RWPE2 (cell line): ENCODE measurements at regions not wholly inside any gene's neighbourhood (a gene's known extent, or its start where the extent isn't known, plus 50 kb on each side); places are given as distances from the start of the nearest gene placed in this dataset.
A peak's percentile ranks its signal among the peaks of the same experiment; 100 is the strongest.

ENCODE experiments used
- ATAC-seq: fragments of 200-7000 bp; cut with Tn5 transposase; 3 replicates; pipeline ENCODE4 v1.9.1; 2021; ENCODE audit warnings: low read depth
- DNase-seq: peaks from one replicate; pipeline ENCODE4 v3.0.0-alpha.2; 2020; ENCODE audit warnings: low spot score
- H3K27ac ChIP-seq: fragments of 450-650 bp; 2 replicates; pipeline ENCODE4 v1.5.1; 2017; ENCODE audit warnings: mild to moderate bottlenecking; ENCODE audit not compliant: poor library complexity, severe bottlenecking
- H3K27me3 ChIP-seq: fragments of 250-450 bp; sonication (Bioruptor Pico); 2 replicates; pipeline ENCODE4 v1.5.1; 2021; ENCODE audit warnings: mild to moderate bottlenecking, moderate library complexity; ENCODE audit not compliant: insufficient read depth, poor library complexity, severe bottlenecking
- H3K36me3 ChIP-seq: fragments of 250-450 bp; sonication (Bioruptor Pico); 2 replicates; pipeline ENCODE4 v1.5.1; 2020; ENCODE audit warnings: low read depth, mild to moderate bottlenecking, moderate library complexity
- H3K4me1 ChIP-seq: fragments of 250-450 bp; sonication (Bioruptor Pico); 2 replicates; pipeline ENCODE4 v1.5.1; 2021; ENCODE audit warnings: mild to moderate bottlenecking, moderate library complexity; ENCODE audit not compliant: insufficient read depth, poor library complexity, severe bottlenecking
- H3K4me3 ChIP-seq: fragments of 250-450 bp; sonication (Bioruptor Pico); 2 replicates; pipeline ENCODE4 v1.5.1; 2021; ENCODE audit warnings: mild to moderate bottlenecking, moderate library complexity; ENCODE audit not compliant: severe bottlenecking
- H3K9me3 ChIP-seq: fragments of 250-450 bp; sonication (Bioruptor Pico); 2 replicates; pipeline ENCODE4 v1.5.1; 2021; ENCODE audit warnings: mild to moderate bottlenecking, moderate library complexity; ENCODE audit not compliant: severe bottlenecking
- TF ChIP-seq, protein P1 (sequence below): fragments of 450-650 bp; IDR thresholded peaks from one replicate; pipeline ENCODE4 v1.5.1; 2017; ENCODE audit warnings: mild to moderate bottlenecking, moderate library complexity; ENCODE audit not compliant: poor library complexity, severe bottlenecking

DNA sequence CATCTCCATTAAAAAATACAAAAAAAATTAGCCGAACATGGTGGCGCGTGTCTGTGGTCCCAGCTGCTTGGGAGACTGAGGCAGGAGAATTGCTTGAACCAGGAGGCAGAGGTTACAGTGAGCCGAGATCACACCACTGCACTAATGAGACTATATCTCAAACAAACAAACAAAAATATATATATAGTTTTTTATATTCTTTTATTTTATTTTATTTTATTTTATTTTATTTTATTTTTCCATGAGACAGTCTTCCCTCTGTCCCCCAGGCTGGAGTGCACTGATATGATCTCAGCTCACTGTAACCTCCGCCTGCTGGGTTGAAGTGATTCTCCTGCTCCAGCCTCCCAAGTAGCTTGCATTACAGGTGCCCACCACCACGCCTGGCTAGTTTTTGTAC lies 79.5 kb downstream of the IRF2BPL start:
- no peaks in the 10 kb centered on the region for H3K27me3 ChIP-seq
- peaks cover 37% of the 10 kb centered on the region for H3K4me1 ChIP-seq
- ATAC-seq (no peak), DNase-seq (no peak)
- no peaks in the 10 kb centered on the region for H3K36me3 ChIP-seq
- H3K4me3 ChIP-seq = no peak overlapping the region
- no peaks in the 10 kb centered on the region for H3K9me3 ChIP-seq
- peak overlapping the region; percentile 95 for H3K27ac ChIP-seq
- TF ChIP-seq, protein P1, sequence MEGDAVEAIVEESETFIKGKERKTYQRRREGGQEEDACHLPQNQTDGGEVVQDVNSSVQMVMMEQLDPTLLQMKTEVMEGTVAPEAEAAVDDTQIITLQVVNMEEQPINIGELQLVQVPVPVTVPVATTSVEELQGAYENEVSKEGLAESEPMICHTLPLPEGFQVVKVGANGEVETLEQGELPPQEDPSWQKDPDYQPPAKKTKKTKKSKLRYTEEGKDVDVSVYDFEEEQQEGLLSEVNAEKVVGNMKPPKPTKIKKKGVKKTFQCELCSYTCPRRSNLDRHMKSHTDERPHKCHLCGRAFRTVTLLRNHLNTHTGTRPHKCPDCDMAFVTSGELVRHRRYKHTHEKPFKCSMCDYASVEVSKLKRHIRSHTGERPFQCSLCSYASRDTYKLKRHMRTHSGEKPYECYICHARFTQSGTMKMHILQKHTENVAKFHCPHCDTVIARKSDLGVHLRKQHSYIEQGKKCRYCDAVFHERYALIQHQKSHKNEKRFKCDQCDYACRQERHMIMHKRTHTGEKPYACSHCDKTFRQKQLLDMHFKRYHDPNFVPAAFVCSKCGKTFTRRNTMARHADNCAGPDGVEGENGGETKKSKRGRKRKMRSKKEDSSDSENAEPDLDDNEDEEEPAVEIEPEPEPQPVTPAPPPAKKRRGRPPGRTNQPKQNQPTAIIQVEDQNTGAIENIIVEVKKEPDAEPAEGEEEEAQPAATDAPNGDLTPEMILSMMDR = no peak

DNA sequence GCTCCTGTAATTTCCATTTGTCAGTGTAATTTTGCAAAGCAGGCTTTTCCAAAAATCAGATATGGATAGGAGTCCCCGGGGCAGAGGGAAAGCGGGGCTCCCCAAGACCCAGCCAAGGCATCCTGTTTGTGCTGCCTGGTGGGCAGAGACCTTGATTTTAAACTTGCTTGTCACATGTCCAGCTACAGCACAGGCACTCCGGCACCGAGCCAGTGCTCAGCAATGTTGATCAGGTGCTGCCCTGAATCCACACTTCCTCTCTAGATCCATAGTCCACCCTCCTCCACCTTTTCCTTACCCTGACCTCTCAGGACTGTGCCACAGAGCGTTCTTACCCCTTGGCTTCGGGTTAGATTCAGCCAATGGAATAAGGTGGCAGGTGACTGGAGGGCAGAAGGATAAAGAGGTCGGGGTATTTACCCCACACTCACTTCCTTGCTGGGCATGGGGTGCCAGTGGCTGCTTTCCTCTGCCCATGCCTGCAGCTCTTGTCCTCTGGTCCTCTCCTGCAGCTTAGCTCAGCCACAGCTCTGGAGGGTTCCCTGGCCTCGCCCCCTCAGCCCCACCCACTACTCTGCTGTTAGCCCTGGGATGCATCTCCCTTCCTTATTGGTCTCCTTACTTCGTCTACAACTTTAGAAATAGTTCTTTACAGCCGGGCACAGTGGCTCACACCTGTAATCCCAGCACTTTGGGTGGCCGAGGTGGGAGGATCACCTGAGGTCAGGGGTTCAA lies 80.1 kb downstream of the IRF2BPL start:
- Histone ChIP-seq H3K27ac (peak overlapping the region; percentile 90), H3K4me1 (peaks cover 33% of the 10 kb centered on the region), H3K9me3 (no peaks in the 10 kb centered on the region), H3K36me3 (no peaks in the 10 kb centered on the region), H3K27me3 (no peaks in the 10 kb centered on the region), H3K4me3 (no peak overlapping the region)
- TF ChIP-seq, protein P1 = no peak
- ATAC-seq (no peak), DNase-seq (no peak)

DNA sequence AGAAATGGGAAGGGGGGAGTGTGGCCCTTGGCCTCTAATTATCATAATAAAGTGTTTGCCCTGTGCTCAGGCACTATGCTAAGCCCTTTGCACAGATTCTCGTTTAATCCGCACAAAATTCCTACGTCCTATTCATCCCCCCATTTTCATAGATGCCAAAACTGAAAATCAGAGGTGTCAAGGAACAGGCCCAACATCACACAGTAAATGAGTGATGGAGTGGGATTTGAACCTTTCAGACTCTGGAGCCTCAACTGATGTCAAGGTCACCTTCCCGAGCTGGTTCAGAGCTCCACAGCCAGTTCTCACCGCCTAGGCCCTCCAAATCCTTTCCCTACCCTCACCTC lies 80.7 kb downstream of the IRF2BPL start:
- no peak overlapping the region for H3K4me3 ChIP-seq
- H3K36me3 ChIP-seq = no peaks in the 10 kb centered on the region
- H3K27me3 ChIP-seq = no peaks in the 10 kb centered on the region
- DNase-seq = no peak
- TF ChIP-seq, protein P1 = no peak
- no peaks in the 10 kb centered on the region for H3K9me3 ChIP-seq
- peak overlapping the region; percentile 90 for H3K27ac ChIP-seq
- H3K4me1 ChIP-seq = peaks cover 28% of the 10 kb centered on the region
- no peak for ATAC-seq

DNA sequence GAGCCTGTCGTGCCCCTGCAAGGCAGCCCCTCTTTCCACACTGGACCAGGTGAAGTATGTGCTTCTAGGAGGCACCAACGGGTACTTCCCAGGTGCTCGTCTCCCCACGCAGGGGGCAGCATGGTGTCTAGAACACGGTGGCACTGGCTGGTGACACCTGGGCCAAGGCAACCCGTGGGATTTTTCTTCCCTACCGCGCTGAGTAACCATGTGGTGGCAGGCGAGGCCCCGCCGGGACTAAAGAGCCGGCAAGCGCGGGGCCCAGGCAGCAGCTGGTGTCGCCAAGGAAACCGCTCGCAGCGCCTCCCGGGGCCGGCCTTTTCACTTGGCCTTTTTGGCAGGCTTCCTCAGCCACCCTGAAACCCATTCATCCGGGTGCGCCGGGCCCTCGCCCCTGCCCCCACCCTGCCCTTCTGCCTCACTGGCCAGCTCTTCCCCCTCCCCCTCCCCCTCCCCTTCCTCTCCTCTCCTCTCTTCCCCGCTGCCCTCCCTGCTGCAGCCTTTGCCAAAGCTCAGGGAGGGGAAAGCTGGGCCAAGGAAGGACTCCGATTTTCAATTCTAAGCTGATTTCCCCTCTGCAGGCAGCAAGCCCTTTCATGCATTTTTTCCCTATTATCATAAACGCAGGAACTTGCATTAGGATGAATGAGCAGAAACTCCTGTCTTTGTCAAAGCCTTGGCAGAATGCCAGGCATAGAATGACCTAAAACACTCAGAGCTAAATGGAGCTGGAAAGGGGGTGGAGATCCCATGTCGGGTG lies 81.2 kb downstream of the IRF2BPL start:
- peak overlapping the region; percentile 90 for H3K27ac ChIP-seq
- peak; percentile 95 for DNase-seq
- no peak overlapping the region for H3K4me3 ChIP-seq
- H3K27me3 ChIP-seq = no peaks in the 10 kb centered on the region
- no peaks in the 10 kb centered on the region for H3K9me3 ChIP-seq
- H3K4me1 ChIP-seq = peaks cover 28% of the 10 kb centered on the region
- ATAC-seq = peak; percentile 84
- H3K36me3 ChIP-seq = no peaks in the 10 kb centered on the region
- TF ChIP-seq, protein P1 = peak; percentile 84

DNA sequence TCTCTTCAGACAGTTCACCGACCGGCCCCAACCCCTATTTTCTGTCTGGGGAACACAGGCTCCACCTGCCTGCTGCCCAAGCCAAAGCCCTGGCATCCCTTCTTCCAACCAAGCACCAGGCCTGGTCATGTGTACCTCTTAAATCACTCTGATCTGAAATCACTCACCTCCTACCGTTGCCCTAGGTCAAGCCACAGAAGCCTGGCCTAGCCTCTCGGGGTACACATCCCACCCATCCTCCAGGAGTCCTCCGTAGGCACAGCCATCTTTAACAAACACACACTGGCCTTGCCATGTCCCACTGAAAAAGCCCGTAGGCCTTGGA lies 81.8 kb downstream of the IRF2BPL start:
- TF ChIP-seq, protein P1 = no peak
- Histone ChIP-seq H3K4me3 (no peak overlapping the region), H3K4me1 (peaks cover 28% of the 10 kb centered on the region), H3K27ac (peak overlapping the region; percentile 90), H3K27me3 (no peaks in the 10 kb centered on the region), H3K36me3 (no peaks in the 10 kb centered on the region), H3K9me3 (no peaks in the 10 kb centered on the region)
- peak; percentile 3; the same call in 2 of the 3 replicates for ATAC-seq
- DNase-seq = no peak
